ENCODE measurements at regions not wholly inside any gene's neighbourhood (a gene's known extent, or its start where the extent isn't known, plus 50 kb on each side); places are given as distances from the start of the nearest gene placed in this dataset.

- DNase-seq (ENCODE audit: low spot score) = no peak
These were observed 1103.1 kb downstream of the ROBO2 start for GRCh38 chr3:78143000-78143399.

GRCh38 chr3:78148986-78149717 is 1109.3 kb downstream of the ROBO2 start:
- DNase-seq (ENCODE audit: low spot score) = no peak

- no peak for DNase-seq (ENCODE audit: low spot score)
These were observed 1114.1 kb downstream of the ROBO2 start for GRCh38 chr3:78153973-78154372.

DNA sequence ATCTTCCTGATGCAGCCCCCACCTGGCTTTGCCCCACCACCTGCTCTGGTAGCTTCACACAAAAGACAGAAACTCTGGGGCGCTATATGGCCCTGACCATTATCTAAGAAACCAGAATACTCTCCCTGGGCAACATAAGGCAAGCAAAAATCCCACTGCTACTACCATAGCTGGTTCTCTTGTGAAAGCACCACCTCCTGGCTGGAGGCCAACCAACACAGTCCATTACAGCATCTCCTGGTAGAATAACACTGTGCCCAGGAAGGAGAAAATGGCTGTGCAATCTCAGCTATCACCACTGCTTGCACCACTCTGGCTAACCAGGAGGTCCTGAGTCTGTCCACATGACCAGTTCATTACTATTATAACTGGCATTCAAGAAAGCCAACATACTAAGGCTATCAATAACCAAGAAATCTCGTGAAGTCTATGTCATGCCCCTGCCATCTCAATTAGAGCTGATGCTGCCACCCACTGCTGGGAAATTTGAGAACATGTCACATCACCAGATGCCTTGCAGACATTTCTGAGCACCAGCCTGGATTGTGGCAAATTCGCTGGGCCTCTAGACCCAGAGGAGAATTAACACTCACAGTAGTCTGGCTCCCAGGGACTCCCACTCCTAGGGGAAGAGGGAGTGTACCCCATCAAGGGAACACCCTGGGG is 1114.8 kb downstream of the ROBO2 start:
- no peak for DNase-seq (ENCODE audit: low spot score)

DNA sequence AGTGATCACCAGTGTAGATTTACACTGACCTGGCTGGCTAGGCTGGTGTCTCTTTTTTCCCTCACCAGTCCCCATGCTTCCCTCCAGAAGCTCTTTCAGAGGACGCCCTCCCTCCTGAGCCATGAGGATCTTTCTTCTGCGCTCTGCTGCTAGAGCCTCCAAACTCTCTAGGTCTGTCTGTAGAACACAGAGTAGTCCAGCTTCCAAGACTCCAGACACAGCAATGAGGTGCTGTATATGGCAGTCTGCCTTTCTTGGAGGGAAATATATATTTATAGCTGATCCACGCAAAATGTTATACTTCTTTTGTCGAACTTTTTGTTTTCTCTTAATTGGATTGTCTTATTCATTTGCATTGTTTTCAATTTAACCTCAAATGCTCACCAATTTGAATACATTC is 1121.8 kb downstream of the ROBO2 start:
- DNase-seq (ENCODE audit: low spot score) = no peak

- DNase-seq (ENCODE audit: low spot score) = no peak
These were observed 1123.5 kb downstream of the ROBO2 start for GRCh38 chr3:78163379-78163778.

DNA sequence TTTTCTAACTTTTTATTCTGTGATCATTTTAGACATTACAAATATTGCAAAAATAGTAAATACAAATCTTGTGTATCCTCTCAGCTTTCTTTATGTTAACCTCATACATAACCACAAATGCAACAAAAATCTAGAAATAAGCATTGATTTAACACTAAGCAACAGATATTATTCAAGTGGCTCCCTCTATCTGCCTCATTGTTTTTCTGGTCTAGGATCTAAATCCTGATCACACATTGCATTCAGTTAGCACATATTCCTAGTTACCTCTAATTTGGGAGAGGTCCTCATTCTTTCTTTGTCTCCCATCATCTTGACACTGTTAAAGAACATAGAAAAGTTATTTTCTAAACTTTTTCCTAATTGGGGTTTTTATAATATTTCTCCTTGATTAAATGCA is 1126.0 kb downstream of the ROBO2 start:
- DNase-seq (ENCODE audit: low spot score) = no peak

DNA sequence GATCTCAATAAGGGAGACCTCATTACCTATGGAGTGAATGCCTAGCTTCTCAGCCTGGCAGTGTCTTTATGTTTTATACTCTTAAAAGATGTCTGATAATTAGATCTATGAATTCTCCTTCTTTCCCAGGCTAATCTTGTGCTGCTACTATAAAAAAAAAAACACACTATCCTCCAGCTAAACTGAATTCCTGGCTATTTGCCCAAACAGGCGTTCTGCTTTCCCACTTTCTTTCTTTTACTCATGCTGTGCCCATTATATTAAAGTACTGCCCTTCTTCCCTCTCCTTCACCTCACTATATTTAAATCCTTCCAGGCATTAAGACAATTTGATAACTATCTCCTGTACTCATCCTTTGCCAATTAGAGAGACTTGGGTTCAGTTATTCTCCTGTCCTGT is 1134.9 kb downstream of the ROBO2 start:
- no peak for DNase-seq (ENCODE audit: low spot score)

DNA sequence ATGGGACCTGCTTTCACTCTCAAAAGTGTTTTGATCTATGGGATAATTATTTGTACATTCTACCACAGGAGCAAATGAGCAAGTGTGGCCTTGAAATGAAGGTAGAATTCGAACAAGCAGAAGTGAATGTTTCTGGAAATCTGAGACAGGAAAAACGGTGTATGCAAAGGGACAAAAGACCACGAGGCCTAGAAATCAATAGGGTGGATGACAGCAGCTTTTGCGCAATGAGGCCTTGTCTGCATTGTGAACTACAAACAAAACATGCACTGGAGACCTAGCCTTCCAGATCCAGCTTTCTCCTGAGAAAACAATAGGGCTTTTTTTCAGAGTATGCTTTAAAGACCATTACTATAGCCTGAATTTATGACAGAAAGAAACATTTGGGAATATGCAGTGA is 1137.0 kb downstream of the ROBO2 start:
- no peak for DNase-seq (ENCODE audit: low spot score)

DNA sequence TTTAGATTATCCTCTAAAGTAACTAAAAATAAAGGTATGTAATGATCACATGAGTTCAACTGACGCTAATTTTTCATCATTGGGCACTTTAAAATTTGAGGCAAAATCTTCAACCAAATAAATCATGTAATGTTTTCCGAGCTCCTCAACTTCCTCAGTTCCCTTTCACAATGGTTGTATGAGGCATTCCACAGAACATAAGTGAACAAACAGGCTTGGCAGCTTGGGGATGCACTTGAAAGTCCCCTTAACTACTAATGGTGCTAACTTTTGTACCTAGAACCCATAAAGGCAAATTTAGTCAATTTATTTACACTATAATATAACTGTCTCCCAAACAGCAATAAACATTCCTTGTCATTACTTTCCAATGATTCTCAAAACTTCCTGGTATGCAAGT is 1137.9 kb downstream of the ROBO2 start:
- DNase-seq (ENCODE audit: low spot score) = no peak

DNA sequence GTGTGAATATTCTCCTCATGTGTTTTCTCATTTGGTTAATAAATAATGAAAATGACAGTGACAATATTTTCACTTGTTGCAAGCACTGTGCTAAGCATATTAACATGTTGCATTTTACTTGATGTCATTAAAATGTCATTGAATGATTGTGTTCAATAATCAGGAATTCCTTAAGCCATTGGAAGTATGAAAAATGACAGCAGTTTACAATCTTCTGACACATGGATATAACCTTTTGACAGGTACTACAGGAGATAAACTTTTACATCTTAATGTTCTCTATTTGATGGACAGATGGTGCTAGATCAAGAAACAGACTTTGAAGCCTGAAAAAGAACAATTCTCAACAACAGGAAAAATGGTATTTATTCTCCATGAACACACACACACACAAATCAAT is 1138.3 kb downstream of the ROBO2 start:
- no peak for DNase-seq (ENCODE audit: low spot score)

GRCh38 chr3:78178740-78179363 is 1139.0 kb downstream of the ROBO2 start:
- DNase-seq (ENCODE audit: low spot score) = no peak

GRCh38 chr3:78183906-78184599 is 1144.2 kb downstream of the ROBO2 start:
- no peak for DNase-seq (ENCODE audit: low spot score)

DNA sequence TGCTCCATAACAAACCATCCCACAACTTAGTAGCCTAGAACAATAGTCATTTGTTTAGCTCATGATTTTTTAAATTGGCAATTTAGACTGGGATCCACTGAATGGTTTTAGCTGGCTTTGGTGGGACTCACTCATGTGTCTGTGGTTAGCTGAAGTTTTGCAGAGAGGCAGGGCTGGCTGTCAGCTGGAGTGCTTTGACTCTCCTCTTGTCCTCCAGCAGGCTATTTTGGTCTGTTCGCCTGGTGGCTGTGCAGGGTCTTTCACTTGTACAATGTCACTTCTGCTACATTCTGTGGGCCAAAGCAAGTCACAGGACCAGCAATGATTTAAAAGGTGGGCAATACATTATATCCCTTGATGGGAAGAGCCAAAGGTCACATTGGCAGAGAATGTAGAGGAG is 1146.5 kb downstream of the ROBO2 start:
- no peak for DNase-seq (ENCODE audit: low spot score)

GRCh38 chr3:78201091-78201490 is 1161.2 kb downstream of the ROBO2 start:
- DNase-seq (ENCODE audit: low spot score) = no peak

DNA sequence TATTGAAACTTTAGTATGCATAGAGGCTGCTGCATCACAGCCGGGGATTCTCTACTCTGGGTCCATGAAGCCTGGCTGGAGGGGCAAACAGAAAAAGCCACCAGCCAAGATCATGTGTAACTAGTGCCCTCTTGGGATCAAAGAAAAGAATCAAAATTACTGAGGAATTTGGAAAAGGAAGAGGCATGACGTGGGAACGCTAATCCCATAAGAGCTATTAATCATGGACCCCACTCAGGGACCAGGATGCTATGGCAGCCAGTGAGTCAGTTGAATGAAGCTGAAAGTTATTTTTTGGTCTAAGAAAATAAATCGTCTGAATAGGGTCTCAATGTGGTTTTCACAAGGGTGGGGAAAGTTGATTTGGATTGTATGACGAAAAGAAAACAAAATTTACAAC is 1165.1 kb downstream of the ROBO2 start:
- DNase-seq (ENCODE audit: low spot score) = peak; percentile 50

- no peak for DNase-seq (ENCODE audit: low spot score)
These were observed 1181.4 kb downstream of the ROBO2 start for GRCh38 chr3:78221300-78221699.

- DNase-seq (ENCODE audit: low spot score) = no peak
These were observed 1181.9 kb downstream of the ROBO2 start for GRCh38 chr3:78221796-78222195.

DNA sequence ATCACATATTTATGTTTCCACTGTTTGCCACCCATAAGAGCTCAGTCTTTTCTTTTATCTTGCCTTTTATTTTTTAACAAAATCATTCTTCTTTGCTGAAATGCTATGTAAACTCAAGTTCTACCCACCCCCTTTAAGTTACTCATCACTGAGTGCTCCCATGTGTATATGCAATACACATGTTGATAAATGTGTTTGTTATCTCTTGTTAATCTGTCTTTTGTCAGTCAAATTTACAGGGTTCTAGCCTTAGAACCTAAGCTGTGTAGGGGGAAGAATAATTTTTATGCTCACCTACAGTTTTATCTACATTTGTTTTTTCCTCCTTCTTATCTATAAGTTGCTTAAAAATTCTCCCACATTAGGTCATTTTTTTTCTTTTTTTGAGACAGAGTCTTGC is 1195.9 kb downstream of the ROBO2 start:
- no peak for DNase-seq (ENCODE audit: low spot score)

GRCh38 chr3:78238811-78239210 is 1198.9 kb downstream of the ROBO2 start:
- DNase-seq (ENCODE audit: low spot score) = no peak

GRCh38 chr3:78242724-78243123 is 1202.8 kb downstream of the ROBO2 start:
- DNase-seq (ENCODE audit: low spot score) = no peak

DNA sequence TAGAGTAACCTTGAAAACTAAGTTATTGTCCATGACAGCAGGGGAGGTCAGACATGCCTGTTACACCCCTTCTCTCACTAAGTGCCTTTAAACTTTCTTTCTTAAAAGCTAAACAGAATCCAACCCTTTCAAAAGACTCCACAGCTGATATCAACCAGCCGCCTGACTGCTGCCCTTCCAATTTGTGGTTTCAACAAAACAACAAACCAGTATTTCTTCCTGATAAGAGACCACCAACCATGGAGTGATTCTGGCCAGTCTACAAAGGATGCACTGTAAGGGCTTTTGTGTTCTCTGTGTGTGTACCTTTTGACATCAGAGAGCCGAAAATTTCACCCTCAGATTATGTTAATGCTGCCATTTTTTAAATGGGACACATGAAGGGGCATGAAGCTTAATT is 1204.2 kb downstream of the ROBO2 start:
- DNase-seq (ENCODE audit: low spot score) = no peak

- DNase-seq (ENCODE audit: low spot score) = no peak
These were observed 1209.4 kb downstream of the ROBO2 start for GRCh38 chr3:78249294-78249693.

All from H4 (cell line).